MM.1S (cell line): ENCODE measurements at regions not wholly inside any gene's neighbourhood (a gene's known extent, or its start where the extent isn't known, plus 50 kb on each side); places are given as distances from the start of the nearest gene placed in this dataset.

ENCODE experiments used
- EZH2 ChIP-seq: fragments of 300-600 bp; sonication (generic); optimal IDR thresholded peaks from 2 replicates; pipeline ENCODE3; 2017; ENCODE audit warnings: low read depth, mild to moderate bottlenecking, antibody characterized with exemption, low read length, mixed read lengths
- EZH2phosphoT487 ChIP-seq: fragments of 300-600 bp; sonication (generic); IDR thresholded peaks from 2 replicates; pipeline ENCODE4 v1.6.1; 2018; ENCODE audit warnings: antibody characterized with exemption, low read length
- TF ChIP-seq, protein P1 (sequence below): fragments of 300-600 bp; sonication (generic); IDR thresholded peaks from 2 replicates; pipeline ENCODE4 v1.5.1; 2016; ENCODE audit warnings: antibody characterized with exemption, low read length, mixed read lengths

DNA sequence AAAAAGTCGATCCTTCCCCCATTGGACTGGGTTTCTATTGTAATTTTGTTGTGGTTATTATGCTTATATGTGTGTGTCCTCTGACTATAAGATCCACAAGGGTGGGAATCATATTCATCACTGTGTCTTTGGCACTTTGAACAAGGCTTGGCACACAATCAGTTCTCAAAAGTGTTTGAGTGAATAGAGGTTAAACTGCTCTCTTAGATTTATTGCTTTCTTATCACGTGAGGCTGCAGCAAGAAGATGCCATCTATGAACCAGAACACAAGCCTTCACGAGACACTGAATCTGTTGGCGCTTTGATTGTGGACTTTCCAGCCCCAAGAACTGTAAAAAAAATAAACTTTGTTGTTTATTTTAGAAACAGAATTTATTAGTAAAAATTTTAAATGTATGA, 295.0 kb upstream of the MDFIC2 start:
- TF ChIP-seq, protein P1, sequence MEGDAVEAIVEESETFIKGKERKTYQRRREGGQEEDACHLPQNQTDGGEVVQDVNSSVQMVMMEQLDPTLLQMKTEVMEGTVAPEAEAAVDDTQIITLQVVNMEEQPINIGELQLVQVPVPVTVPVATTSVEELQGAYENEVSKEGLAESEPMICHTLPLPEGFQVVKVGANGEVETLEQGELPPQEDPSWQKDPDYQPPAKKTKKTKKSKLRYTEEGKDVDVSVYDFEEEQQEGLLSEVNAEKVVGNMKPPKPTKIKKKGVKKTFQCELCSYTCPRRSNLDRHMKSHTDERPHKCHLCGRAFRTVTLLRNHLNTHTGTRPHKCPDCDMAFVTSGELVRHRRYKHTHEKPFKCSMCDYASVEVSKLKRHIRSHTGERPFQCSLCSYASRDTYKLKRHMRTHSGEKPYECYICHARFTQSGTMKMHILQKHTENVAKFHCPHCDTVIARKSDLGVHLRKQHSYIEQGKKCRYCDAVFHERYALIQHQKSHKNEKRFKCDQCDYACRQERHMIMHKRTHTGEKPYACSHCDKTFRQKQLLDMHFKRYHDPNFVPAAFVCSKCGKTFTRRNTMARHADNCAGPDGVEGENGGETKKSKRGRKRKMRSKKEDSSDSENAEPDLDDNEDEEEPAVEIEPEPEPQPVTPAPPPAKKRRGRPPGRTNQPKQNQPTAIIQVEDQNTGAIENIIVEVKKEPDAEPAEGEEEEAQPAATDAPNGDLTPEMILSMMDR, result no peak
- TF ChIP-seq EZH2 (no peak), EZH2phosphoT487 (no peak)
